Liver (tissue), 8 donors: ENCODE measurements at regions not wholly inside any gene's neighbourhood (a gene's known extent, or its start where the extent isn't known, plus 50 kb on each side); places are given as distances from the start of the nearest gene placed in this dataset.

ENCODE experiments used
- DNase-seq: peaks from one replicate; pipeline ENCODE4 v3.0.0-alpha.2; 2017; ENCODE audit warnings: low spot score
- H3K27ac ChIP-seq, 2 donors: one replicate each; pipeline ENCODE4 v1.7.0; 2013; ENCODE audit warnings: inconsistent platforms in 2 of 2, low read length in 2 of 2, control low read depth in 1 of 2, low read depth in 1 of 2, mild to moderate bottlenecking in 1 of 2
- H3K27me3 ChIP-seq, 4 donors: one replicate each; pipeline versions ENCODE4 v1.6.1 to v1.7.0; 2013; ENCODE audit warnings: low read length in 3 of 4, inconsistent platforms in 1 of 4, mild to moderate bottlenecking in 1 of 4, moderate library complexity in 1 of 4; ENCODE audit not compliant: control insufficient read depth in 4 of 4, insufficient read depth in 4 of 4
- H3K36me3 ChIP-seq, 4 donors: one replicate each; pipeline versions ENCODE4 v1.6.1 to v1.7.0; 2013; ENCODE audit warnings: low read length in 3 of 4, mild to moderate bottlenecking in 3 of 4, low read depth in 1 of 4, moderate library complexity in 1 of 4; ENCODE audit not compliant: control insufficient read depth in 4 of 4, insufficient read depth in 3 of 4
- H3K4me1 ChIP-seq, 4 donors: one replicate each; pipeline versions ENCODE4 v1.6.1 to v1.7.0; 2013; ENCODE audit warnings: low read length in 3 of 4, mild to moderate bottlenecking in 3 of 4, moderate library complexity in 1 of 4; ENCODE audit not compliant: control insufficient read depth in 4 of 4, insufficient read depth in 4 of 4
- H3K4me3 ChIP-seq, 3 donors: one replicate each; pipeline versions ENCODE4 v1.6.1 to v1.7.0; 2013; ENCODE audit warnings: low read length in 3 of 3, control low read depth in 1 of 3, low read depth in 1 of 3, mild to moderate bottlenecking in 1 of 3
- H3K9ac ChIP-seq, 2 donors: one replicate each; pipeline ENCODE4 v1.7.0; 2013; ENCODE audit warnings: low read length in 2 of 2, mild to moderate bottlenecking in 2 of 2, moderate library complexity in 2 of 2, control low read depth in 1 of 2, low read depth in 1 of 2
- H3K9me3 ChIP-seq, 4 donors: one replicate each; pipeline versions ENCODE4 v1.6.1 to v1.7.0; 2013; ENCODE audit warnings: low read length in 3 of 4; ENCODE audit not compliant: control insufficient read depth in 4 of 4
- EGR1 ChIP-seq, 2 donors: IDR thresholded peaks; 2 replicates each; pipeline ENCODE4 v1.6.1; 2016 to 2018; ENCODE audit warnings: antibody characterized with exemption in 2 of 2, low read depth in 2 of 2
- FOXA1 ChIP-seq: IDR thresholded peaks from 2 replicates; pipeline ENCODE4 v1.6.1; 2016; ENCODE audit warnings: antibody characterized with exemption
- FOXA2 ChIP-seq: IDR thresholded peaks from 2 replicates; pipeline ENCODE4 v1.6.1; 2016; ENCODE audit warnings: antibody characterized with exemption
- GABPA ChIP-seq, 2 donors: IDR thresholded peaks in 1 of 2; conservative IDR thresholded peaks in 1 of 2; 2 replicates each; pipeline ENCODE4 v1.6.1; 2016; ENCODE audit warnings: antibody characterized with exemption in 2 of 2, mild to moderate bottlenecking in 1 of 2, moderate library complexity in 1 of 2
- HNF4A ChIP-seq, 2 donors: conservative IDR thresholded peaks; 2 replicates each; pipeline ENCODE4 v1.6.1; 2016; ENCODE audit warnings: antibody characterized with exemption in 2 of 2, mild to moderate bottlenecking in 2 of 2
- HNF4G ChIP-seq: IDR thresholded peaks from 2 replicates; pipeline ENCODE4 v1.6.1; 2016; ENCODE audit warnings: antibody characterized with exemption
- JUND ChIP-seq, 2 donors: IDR thresholded peaks; 2 replicates each; pipeline ENCODE4 v1.6.1; 2016; ENCODE audit warnings: antibody characterized with exemption in 2 of 2
- NR2F2 ChIP-seq: IDR thresholded peaks from 2 replicates; pipeline ENCODE4 v1.6.1; 2016; ENCODE audit warnings: antibody characterized with exemption
- RAD21 ChIP-seq, 2 donors: IDR thresholded peaks; 2 replicates each; pipeline ENCODE4 v1.6.1; 2016; ENCODE audit warnings: antibody characterized with exemption in 2 of 2, mild to moderate bottlenecking in 2 of 2
- RXRA ChIP-seq, 2 donors: IDR thresholded peaks; 2 replicates each; pipeline ENCODE4 v1.6.1; 2017 to 2018; ENCODE audit warnings: antibody characterized with exemption in 2 of 2, mild to moderate bottlenecking in 1 of 2
- SP1 ChIP-seq: IDR thresholded peaks from 2 replicates; pipeline ENCODE4 v1.6.1; 2018; ENCODE audit warnings: antibody characterized with exemption, mild to moderate bottlenecking
- TAF1 ChIP-seq: conservative IDR thresholded peaks from 2 replicates; pipeline ENCODE4 v1.6.1; 2016; ENCODE audit warnings: antibody characterized with exemption, mild to moderate bottlenecking
- YY1 ChIP-seq: IDR thresholded peaks from 2 replicates; pipeline ENCODE4 v1.6.1; 2016; ENCODE audit warnings: antibody characterized with exemption, mild to moderate bottlenecking
- WGBS: extraction: QIAGEN DNeasy Blood & Tissue Kit; methylation state at CpG from one replicate; pipeline ENCODE4 v1.1.7; 2013; 5-methylcytosine and 5-hydroxymethylcytosine counted together
- TF ChIP-seq, protein P1 (sequence below): IDR thresholded peaks from 2 replicates; pipeline ENCODE4 v1.6.1; 2016; ENCODE audit warnings: antibody characterized with exemption
- TF ChIP-seq, protein P2 (sequence below): IDR thresholded peaks from 2 replicates; pipeline ENCODE4 v1.6.1; 2016; ENCODE audit warnings: antibody characterized with exemption
- TF ChIP-seq, protein P3 (sequence below): fragments of 150-350 bp; IDR thresholded peaks from 2 replicates; pipeline ENCODE4 v1.5.1; 2017; ENCODE audit warnings: improper control_type of control experiment, low read depth, low read length; ENCODE audit not compliant: missing input control
- TF ChIP-seq, protein P4 (sequence below): IDR thresholded peaks from 2 replicates; pipeline ENCODE4 v1.6.1; 2016; ENCODE audit warnings: antibody characterized with exemption
- TF ChIP-seq, protein P5 (sequence below): IDR thresholded peaks from 2 replicates; pipeline ENCODE4 v1.6.1; 2016; ENCODE audit warnings: antibody characterized with exemption, mild to moderate bottlenecking
- donor health status: healthy.
- donor health status: healthy.
- donor health status: healthy.
- donor health status: healthy.
- donor health status: healthy.

DNA sequence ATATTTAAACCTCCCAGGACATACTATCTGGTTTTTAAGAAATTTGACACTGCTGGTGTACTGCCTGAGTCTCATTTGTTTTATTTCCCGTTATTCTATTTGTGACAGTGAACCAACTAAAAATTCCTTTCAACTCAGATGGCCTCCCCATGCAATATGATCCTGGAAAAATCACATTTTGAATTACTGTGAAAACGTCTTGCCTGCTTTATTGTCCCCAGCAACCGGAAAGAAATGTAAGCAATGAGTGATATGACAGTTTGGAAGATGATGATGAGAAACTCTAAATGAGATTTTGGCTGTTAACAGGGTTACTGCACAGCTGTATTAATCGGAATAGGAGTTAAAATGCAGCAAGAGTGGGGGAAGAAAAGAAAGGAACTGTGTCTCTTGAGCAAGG is 590.7 kb upstream of the CDH5 start:
- H3K27me3 ChIP-seq, result no peaks in the 10 kb centered on the region
- WGBS, result 61% methylated on average over 4 of the region's 4 CpGs
- TF ChIP-seq GABPA (IDR thresholded peaks at IDR 0.05 in 1 of 2, conservative IDR thresholded peaks at IDR 0.05 in 1 of 2) (no peak), HNF4G (no peak), YY1 (no peak), RXRA (IDR thresholded peaks at IDR 0.05) (no peak), SP1 (no peak), FOXA1 (no peak), EGR1 (IDR thresholded peaks at IDR 0.05; ENCODE audit: low read depth in 2 of 2) (no peak), TAF1 (no peak), FOXA2 (no peak), HNF4A (conservative IDR thresholded peaks at IDR 0.05) (no peak), RAD21 (IDR thresholded peaks at IDR 0.05) (no peak), JUND (IDR thresholded peaks at IDR 0.05) (no peak), NR2F2 (no peak)
- TF ChIP-seq, protein P1, sequence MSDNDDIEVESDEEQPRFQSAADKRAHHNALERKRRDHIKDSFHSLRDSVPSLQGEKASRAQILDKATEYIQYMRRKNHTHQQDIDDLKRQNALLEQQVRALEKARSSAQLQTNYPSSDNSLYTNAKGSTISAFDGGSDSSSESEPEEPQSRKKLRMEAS, result no peak
- TF ChIP-seq, protein P2, sequence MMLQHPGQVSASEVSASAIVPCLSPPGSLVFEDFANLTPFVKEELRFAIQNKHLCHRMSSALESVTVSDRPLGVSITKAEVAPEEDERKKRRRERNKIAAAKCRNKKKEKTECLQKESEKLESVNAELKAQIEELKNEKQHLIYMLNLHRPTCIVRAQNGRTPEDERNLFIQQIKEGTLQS, result no peak
- TF ChIP-seq, protein P3, sequence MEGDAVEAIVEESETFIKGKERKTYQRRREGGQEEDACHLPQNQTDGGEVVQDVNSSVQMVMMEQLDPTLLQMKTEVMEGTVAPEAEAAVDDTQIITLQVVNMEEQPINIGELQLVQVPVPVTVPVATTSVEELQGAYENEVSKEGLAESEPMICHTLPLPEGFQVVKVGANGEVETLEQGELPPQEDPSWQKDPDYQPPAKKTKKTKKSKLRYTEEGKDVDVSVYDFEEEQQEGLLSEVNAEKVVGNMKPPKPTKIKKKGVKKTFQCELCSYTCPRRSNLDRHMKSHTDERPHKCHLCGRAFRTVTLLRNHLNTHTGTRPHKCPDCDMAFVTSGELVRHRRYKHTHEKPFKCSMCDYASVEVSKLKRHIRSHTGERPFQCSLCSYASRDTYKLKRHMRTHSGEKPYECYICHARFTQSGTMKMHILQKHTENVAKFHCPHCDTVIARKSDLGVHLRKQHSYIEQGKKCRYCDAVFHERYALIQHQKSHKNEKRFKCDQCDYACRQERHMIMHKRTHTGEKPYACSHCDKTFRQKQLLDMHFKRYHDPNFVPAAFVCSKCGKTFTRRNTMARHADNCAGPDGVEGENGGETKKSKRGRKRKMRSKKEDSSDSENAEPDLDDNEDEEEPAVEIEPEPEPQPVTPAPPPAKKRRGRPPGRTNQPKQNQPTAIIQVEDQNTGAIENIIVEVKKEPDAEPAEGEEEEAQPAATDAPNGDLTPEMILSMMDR, result no peak
- TF ChIP-seq, protein P4, sequence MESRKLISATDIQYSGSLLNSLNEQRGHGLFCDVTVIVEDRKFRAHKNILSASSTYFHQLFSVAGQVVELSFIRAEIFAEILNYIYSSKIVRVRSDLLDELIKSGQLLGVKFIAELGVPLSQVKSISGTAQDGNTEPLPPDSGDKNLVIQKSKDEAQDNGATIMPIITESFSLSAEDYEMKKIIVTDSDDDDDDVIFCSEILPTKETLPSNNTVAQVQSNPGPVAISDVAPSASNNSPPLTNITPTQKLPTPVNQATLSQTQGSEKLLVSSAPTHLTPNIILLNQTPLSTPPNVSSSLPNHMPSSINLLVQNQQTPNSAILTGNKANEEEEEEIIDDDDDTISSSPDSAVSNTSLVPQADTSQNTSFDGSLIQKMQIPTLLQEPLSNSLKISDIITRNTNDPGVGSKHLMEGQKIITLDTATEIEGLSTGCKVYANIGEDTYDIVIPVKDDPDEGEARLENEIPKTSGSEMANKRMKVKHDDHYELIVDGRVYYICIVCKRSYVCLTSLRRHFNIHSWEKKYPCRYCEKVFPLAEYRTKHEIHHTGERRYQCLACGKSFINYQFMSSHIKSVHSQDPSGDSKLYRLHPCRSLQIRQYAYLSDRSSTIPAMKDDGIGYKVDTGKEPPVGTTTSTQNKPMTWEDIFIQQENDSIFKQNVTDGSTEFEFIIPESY, result no peak
- TF ChIP-seq, protein P5, sequence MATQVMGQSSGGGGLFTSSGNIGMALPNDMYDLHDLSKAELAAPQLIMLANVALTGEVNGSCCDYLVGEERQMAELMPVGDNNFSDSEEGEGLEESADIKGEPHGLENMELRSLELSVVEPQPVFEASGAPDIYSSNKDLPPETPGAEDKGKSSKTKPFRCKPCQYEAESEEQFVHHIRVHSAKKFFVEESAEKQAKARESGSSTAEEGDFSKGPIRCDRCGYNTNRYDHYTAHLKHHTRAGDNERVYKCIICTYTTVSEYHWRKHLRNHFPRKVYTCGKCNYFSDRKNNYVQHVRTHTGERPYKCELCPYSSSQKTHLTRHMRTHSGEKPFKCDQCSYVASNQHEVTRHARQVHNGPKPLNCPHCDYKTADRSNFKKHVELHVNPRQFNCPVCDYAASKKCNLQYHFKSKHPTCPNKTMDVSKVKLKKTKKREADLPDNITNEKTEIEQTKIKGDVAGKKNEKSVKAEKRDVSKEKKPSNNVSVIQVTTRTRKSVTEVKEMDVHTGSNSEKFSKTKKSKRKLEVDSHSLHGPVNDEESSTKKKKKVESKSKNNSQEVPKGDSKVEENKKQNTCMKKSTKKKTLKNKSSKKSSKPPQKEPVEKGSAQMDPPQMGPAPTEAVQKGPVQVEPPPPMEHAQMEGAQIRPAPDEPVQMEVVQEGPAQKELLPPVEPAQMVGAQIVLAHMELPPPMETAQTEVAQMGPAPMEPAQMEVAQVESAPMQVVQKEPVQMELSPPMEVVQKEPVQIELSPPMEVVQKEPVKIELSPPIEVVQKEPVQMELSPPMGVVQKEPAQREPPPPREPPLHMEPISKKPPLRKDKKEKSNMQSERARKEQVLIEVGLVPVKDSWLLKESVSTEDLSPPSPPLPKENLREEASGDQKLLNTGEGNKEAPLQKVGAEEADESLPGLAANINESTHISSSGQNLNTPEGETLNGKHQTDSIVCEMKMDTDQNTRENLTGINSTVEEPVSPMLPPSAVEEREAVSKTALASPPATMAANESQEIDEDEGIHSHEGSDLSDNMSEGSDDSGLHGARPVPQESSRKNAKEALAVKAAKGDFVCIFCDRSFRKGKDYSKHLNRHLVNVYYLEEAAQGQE, result no peak
- H3K36me3 ChIP-seq, result no peaks in the 10 kb centered on the region
- H3K9ac ChIP-seq, result no peak overlapping the region
- no peaks in the 10 kb centered on the region for H3K4me1 ChIP-seq
- H3K4me3 ChIP-seq, result no peak overlapping the region
- peaks cover 2 to 8% (median 3%) of the 10 kb centered on the region in 4 donors for H3K9me3 ChIP-seq
- DNase-seq, result no peak
- H3K27ac ChIP-seq, result no peak overlapping the region

DNA sequence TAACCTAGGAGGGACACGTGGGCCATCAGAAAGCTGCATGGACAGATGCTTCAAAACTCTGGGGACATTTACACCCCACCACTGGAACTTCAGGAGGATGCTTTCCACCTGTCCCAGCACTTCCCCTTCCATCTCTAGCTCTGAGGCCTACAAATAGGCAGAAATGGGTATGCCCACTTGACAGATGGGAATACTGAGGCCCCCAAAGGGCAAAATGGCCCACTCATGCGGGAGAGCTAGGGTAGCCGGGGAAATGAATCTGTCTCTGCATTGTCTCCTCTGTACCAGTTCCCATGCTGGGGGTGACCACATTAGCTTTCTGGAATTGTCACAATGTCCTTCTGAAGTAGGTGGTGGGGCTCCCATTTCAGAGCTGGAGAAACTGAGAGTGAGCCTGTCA is 592.1 kb upstream of the CDH5 start:
- Histone ChIP-seq H3K27me3 (no peaks in the 10 kb centered on the region), H3K4me1 (no peaks in the 10 kb centered on the region), H3K4me3 (no peak overlapping the region), H3K9ac (no peak overlapping the region), H3K27ac (no peak overlapping the region), H3K36me3 (no peaks in the 10 kb centered on the region), H3K9me3 (peaks cover 2 to 8% (median 4%) of the 10 kb centered on the region in 4 donors)
- DNase-seq, result no peak
- WGBS, result 51% methylated on average over 3 of the region's 3 CpGs
- no peak for TF ChIP-seq GABPA (IDR thresholded peaks at IDR 0.05 in 1 of 2, conservative IDR thresholded peaks at IDR 0.05 in 1 of 2)
- no peak for TF ChIP-seq NR2F2
- no peak for TF ChIP-seq TAF1
- TF ChIP-seq EGR1 (IDR thresholded peaks at IDR 0.05; ENCODE audit: low read depth in 2 of 2), result no peak
- TF ChIP-seq JUND (IDR thresholded peaks at IDR 0.05), result no peak
- TF ChIP-seq RAD21 (IDR thresholded peaks at IDR 0.05), result no peak
- TF ChIP-seq, protein P3, result no peak
- TF ChIP-seq FOXA1, result no peak
- no peak for TF ChIP-seq FOXA2
- TF ChIP-seq SP1, result no peak
- no peak for TF ChIP-seq YY1
- TF ChIP-seq, protein P2, result no peak
